Lower leg skin (tissue), 3 donors: ENCODE measurements at regions not wholly inside any gene's neighbourhood (a gene's known extent, or its start where the extent isn't known, plus 50 kb on each side); places are given as distances from the start of the nearest gene placed in this dataset.

ENCODE experiments used
- CTCF ChIP-seq, 3 donors: fragments of 450-650 bp; IDR thresholded peaks; one replicate each; pipeline ENCODE4 v1.5.1; 2016; ENCODE audit warnings: antibody characterized with exemption in 3 of 3, mild to moderate bottlenecking in 3 of 3, moderate library complexity in 2 of 3
- POLR2A ChIP-seq, 2 donors: fragments of 450-650 bp; IDR thresholded peaks; one replicate each; pipeline ENCODE4 v1.6.1; 2016 to 2017; ENCODE audit warnings: antibody characterized with exemption in 2 of 2, mild to moderate bottlenecking in 1 of 2, moderate library complexity in 1 of 2

- TF ChIP-seq CTCF (IDR thresholded peaks at IDR 0.05), result no peak
- no peak for TF ChIP-seq POLR2A (IDR thresholded peaks at IDR 0.05)
These were observed 142.5 kb downstream of the LACC1 start for GRCh38 chr13:44022196-44022595.
